MCF 10A (cell line): ENCODE measurements at regions not wholly inside any gene's neighbourhood (a gene's known extent, or its start where the extent isn't known, plus 50 kb on each side); places are given as distances from the start of the nearest gene placed in this dataset.

Experiments used
- BruUV-seq: library from RNA; stranded (reverse); fragments of 400-500 nt; replicated peaks from 2 replicates; lab custom pipeline; 2021; lab: Mats Ljungman, UMichigan
- CTCF ChIA-PET: fragments of 300-600 bp; sonication (Branson Sonifier 250); formaldehyde crosslinking; extraction: SDS; loops from one replicate; lab custom pipeline; 2021; ENCODE audit warnings: antibody characterized with exemption, inconsistent platforms; lab: Yijun Ruan, JAX
- POLR2A ChIA-PET: fragments of 300-600, 350-650 bp; sonication (Branson Sonifier 250); formaldehyde crosslinking; extraction: SDS; loops from one replicate; lab custom pipeline; 2020; ENCODE audit warnings: antibody characterized with exemption, inconsistent platforms; lab: Yijun Ruan, JAX
- DNase-seq: peaks from one replicate; pipeline ENCODE4 v3.0.0-alpha.2; 2018; ENCODE audit not compliant: unreplicated experiment
- H3K27ac Mint-ChIP-seq: one replicate; pipeline ENCODE4 v1.8.0; 2022; ENCODE audit warnings: mild to moderate bottlenecking, low read depth, mixed read lengths; ENCODE audit not compliant: unreplicated experiment
- H3K27me3 Mint-ChIP-seq: one replicate; pipeline ENCODE4 v1.8.0; 2022; ENCODE audit warnings: mixed read lengths; ENCODE audit not compliant: insufficient read depth, unreplicated experiment
- H3K36me3 Mint-ChIP-seq: one replicate; pipeline ENCODE4 v1.8.0; 2022; ENCODE audit warnings: mild to moderate bottlenecking, moderate library complexity, mixed read lengths; ENCODE audit not compliant: insufficient read depth, unreplicated experiment
- H3K4me1 Mint-ChIP-seq: one replicate; pipeline ENCODE4 v1.8.0; 2022; ENCODE audit warnings: mixed read lengths; ENCODE audit not compliant: insufficient read depth, unreplicated experiment
- H3K4me3 Mint-ChIP-seq: one replicate; pipeline ENCODE4 v1.8.0; 2022; ENCODE audit warnings: mild to moderate bottlenecking, moderate library complexity, mixed read lengths; ENCODE audit not compliant: unreplicated experiment
- H3K9me3 Mint-ChIP-seq: one replicate; pipeline ENCODE4 v1.8.0; 2022; ENCODE audit warnings: mixed read lengths; ENCODE audit not compliant: unreplicated experiment
- intact Hi-C: fragments of 100-400 bp; cut with micrococcal nuclease; formaldehyde crosslinking; loops from 2 replicates; pipeline ENCODE4 v1.14.1; 2022
- TF ChIP-seq, protein P1 (sequence below): fragments of 200-600 bp; IDR thresholded peaks from one replicate; pipeline ENCODE4 v1.8.0; 2022; ENCODE audit warnings: antibody characterized with exemption, mild to moderate bottlenecking; ENCODE audit not compliant: unreplicated experiment

DNA sequence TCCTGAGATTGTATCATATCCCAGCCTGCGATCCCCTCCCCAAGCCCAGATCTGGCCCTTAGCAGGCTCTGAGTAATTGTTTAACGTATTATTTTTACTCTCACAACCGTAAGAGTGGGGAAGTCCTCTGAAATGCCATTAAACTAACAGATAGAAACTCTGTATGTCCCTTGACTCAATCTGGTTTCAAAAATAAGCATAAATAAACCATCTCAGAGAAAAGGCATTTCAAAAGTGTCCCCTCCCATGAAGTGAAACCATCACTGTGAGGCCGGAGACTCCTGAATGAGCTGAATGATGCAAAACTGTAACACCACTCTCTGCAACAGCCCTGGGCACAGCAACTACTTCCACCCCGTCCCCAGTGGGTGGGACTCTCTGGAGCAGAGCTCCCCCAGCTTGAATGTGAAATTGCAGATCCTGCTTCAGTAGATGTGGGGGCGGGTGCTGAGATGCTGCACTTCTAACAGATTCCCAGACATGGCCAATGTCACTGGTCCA, 104.1 kb downstream of the SYF2 start:
- H3K9me3 Mint-ChIP-seq, result no peaks in the 10 kb centered on the region
- POLR2A ChIA-PET, result no interaction called here
- BruUV-seq, result no TSS peak
- H3K27me3 Mint-ChIP-seq, result peaks cover 11% of the 10 kb centered on the region
- H3K36me3 Mint-ChIP-seq, result no peaks in the 10 kb centered on the region
- no peak overlapping the region for H3K27ac Mint-ChIP-seq
- intact Hi-C loops, result no loop called here
- DNase-seq, result no peak
- H3K4me1 Mint-ChIP-seq, result no peaks in the 10 kb centered on the region
- TF ChIP-seq, protein P1, sequence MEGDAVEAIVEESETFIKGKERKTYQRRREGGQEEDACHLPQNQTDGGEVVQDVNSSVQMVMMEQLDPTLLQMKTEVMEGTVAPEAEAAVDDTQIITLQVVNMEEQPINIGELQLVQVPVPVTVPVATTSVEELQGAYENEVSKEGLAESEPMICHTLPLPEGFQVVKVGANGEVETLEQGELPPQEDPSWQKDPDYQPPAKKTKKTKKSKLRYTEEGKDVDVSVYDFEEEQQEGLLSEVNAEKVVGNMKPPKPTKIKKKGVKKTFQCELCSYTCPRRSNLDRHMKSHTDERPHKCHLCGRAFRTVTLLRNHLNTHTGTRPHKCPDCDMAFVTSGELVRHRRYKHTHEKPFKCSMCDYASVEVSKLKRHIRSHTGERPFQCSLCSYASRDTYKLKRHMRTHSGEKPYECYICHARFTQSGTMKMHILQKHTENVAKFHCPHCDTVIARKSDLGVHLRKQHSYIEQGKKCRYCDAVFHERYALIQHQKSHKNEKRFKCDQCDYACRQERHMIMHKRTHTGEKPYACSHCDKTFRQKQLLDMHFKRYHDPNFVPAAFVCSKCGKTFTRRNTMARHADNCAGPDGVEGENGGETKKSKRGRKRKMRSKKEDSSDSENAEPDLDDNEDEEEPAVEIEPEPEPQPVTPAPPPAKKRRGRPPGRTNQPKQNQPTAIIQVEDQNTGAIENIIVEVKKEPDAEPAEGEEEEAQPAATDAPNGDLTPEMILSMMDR, result no peak
- H3K4me3 Mint-ChIP-seq, result no peak overlapping the region
- CTCF ChIA-PET, result interaction anchor here (0.7 to 1.1 kb wide), 2 partner anchors 11 to 86 kb away, joined by 3 read pairs; no protein-coding TSS in a partner anchor

GRCh38 chr1:25126562-25126961, 105.7 kb downstream of the SYF2 start:
- Mint-ChIP-seq H3K36me3 (no peaks in the 10 kb centered on the region), H3K9me3 (no peaks in the 10 kb centered on the region), H3K27me3 (no peaks in the 10 kb centered on the region), H3K4me1 (no peaks in the 10 kb centered on the region), H3K27ac (no peak overlapping the region), H3K4me3 (no peak overlapping the region)
- intact Hi-C loops, result no loop called here
- POLR2A ChIA-PET, result no interaction called here
- no peak for DNase-seq
- BruUV-seq, result no TSS peak
- CTCF ChIA-PET, result no interaction called here
- TF ChIP-seq, protein P1, result no peak

- no TSS peak for BruUV-seq
- intact Hi-C loops, result no loop called here
- no peak for DNase-seq
- H3K27me3 Mint-ChIP-seq, result no peaks in the 10 kb centered on the region
- no peak overlapping the region for H3K4me3 Mint-ChIP-seq
- no peaks in the 10 kb centered on the region for H3K9me3 Mint-ChIP-seq
- no peaks in the 10 kb centered on the region for H3K36me3 Mint-ChIP-seq
- H3K4me1 Mint-ChIP-seq, result no peaks in the 10 kb centered on the region
- no peak overlapping the region for H3K27ac Mint-ChIP-seq
- CTCF ChIA-PET, result interaction anchor here (0.8 kb wide), 1 partner anchor 293 kb away, joined by 3 read pairs; no protein-coding TSS in a partner anchor
- POLR2A ChIA-PET, result no interaction called here
- TF ChIP-seq, protein P1, result no peak
These were observed 108.8 kb downstream of the SYF2 start for GRCh38 chr1:25123551-25123950.

DNA sequence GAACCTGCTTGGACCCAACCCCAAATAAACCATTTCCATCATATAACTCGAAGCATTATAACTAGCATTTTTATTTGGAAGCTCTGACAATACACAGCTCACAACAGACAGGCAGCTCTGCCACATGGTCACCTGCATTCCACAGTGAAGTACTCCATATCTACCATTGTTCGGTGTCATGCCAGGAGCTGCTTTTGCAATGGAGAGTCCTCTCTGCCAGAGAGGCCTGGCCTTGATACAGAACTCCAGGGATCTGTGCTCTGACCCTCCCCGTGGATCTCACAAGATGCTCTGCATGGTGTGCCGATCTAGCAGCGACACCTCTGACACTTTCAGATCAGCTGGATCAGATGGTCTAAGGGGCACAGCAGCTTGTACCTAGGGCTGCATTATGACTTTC, 109.6 kb downstream of the SYF2 start:
- H3K4me1 Mint-ChIP-seq, result no peaks in the 10 kb centered on the region
- H3K27me3 Mint-ChIP-seq, result no peaks in the 10 kb centered on the region
- H3K36me3 Mint-ChIP-seq, result no peaks in the 10 kb centered on the region
- CTCF ChIA-PET, result interaction anchor here (0.6 kb wide), 2 partner anchors 19 to 194 kb away, joined by 3 read pairs; no protein-coding TSS in a partner anchor
- no peak overlapping the region for H3K4me3 Mint-ChIP-seq
- POLR2A ChIA-PET, result no interaction called here
- no peak overlapping the region for H3K27ac Mint-ChIP-seq
- DNase-seq, result no peak
- no TSS peak for BruUV-seq
- H3K9me3 Mint-ChIP-seq, result no peaks in the 10 kb centered on the region
- intact Hi-C loops, result no loop called here
- TF ChIP-seq, protein P1, result no peak
